ENCODE measurements at regions not wholly inside any gene's neighbourhood (a gene's known extent, or its start where the extent isn't known, plus 50 kb on each side); places are given as distances from the start of the nearest gene placed in this dataset.
A peak's percentile ranks its signal among the peaks of the same experiment; 100 is the strongest.

- Histone ChIP-seq H4K8ac (ENCODE audit: low read depth, low read length) (no peak overlapping the region), H2BK5ac (ENCODE audit: low read length) (no peak overlapping the region), H3K4ac (ENCODE audit: low read depth, low read length) (no peak overlapping the region), H3K79me2 (ENCODE audit: control insufficient read depth, insufficient read depth, low read length) (no peaks in the 10 kb centered on the region), H2BK15ac (replicated peaks; ENCODE audit: low read depth) (no peak overlapping the region), H3K36me3 (ENCODE audit: control insufficient read depth, insufficient read depth, low read length) (no peaks in the 10 kb centered on the region), H4K5ac (ENCODE audit: low read length) (no peak overlapping the region), H3K4me2 (ENCODE audit: low read length) (no peak overlapping the region), H3K56ac (ENCODE audit: low read length) (no peak overlapping the region), H3K27me3 (ENCODE audit: insufficient read depth, low read length, poor library complexity) (no peaks in the 10 kb centered on the region), H3K79me1 (ENCODE audit: low read length) (no peaks in the 10 kb centered on the region), H3K9ac (ENCODE audit: low read length) (no peak overlapping the region), H3K4me3 (ENCODE audit: low read length) (no peak overlapping the region), H2BK120ac (ENCODE audit: low read depth, low read length) (no peak overlapping the region), H3K27ac (ENCODE audit: low read depth, low read length) (no peak overlapping the region), H3K18ac (ENCODE audit: low read length) (no peak overlapping the region), H3K23ac (ENCODE audit: low read length) (no peak overlapping the region), H2AK5ac (ENCODE audit: low read length) (no peak overlapping the region), H3K4me1 (ENCODE audit: control insufficient read depth, low read depth, low read length) (no peaks in the 10 kb centered on the region)
- no CpG with 5 or more reads among the region's 8 CpGs for WGBS (ENCODE audit: extremely low coverage, insufficient coverage, low lambda C conversion rate)
- DNase-seq: peak; percentile 6
Observed at GRCh38 chr2:603869-604268, 73.3 kb downstream of the TMEM18 start.

GRCh38 chr2:603427-603826 is 73.8 kb downstream of the TMEM18 start:
- peak; percentile 7 for DNase-seq
- H3K4me3 ChIP-seq (ENCODE audit: low read length): no peak overlapping the region
- no peak overlapping the region for H3K4ac ChIP-seq (ENCODE audit: low read depth, low read length)
- H3K56ac ChIP-seq (ENCODE audit: low read length): no peak overlapping the region
- H3K18ac ChIP-seq (ENCODE audit: low read length): no peak overlapping the region
- H4K8ac ChIP-seq (ENCODE audit: low read depth, low read length): no peak overlapping the region
- H3K4me2 ChIP-seq (ENCODE audit: low read length): no peak overlapping the region
- no peak overlapping the region for H2AK5ac ChIP-seq (ENCODE audit: low read length)
- no peaks in the 10 kb centered on the region for H3K27me3 ChIP-seq (ENCODE audit: insufficient read depth, low read length, poor library complexity)
- no peak overlapping the region for H2BK15ac ChIP-seq (replicated peaks; ENCODE audit: low read depth)
- H3K9ac ChIP-seq (ENCODE audit: low read length): no peak overlapping the region
- no peak overlapping the region for H2BK5ac ChIP-seq (ENCODE audit: low read length)
- H3K79me2 ChIP-seq (ENCODE audit: control insufficient read depth, insufficient read depth, low read length): no peaks in the 10 kb centered on the region
- no peaks in the 10 kb centered on the region for H3K79me1 ChIP-seq (ENCODE audit: low read length)
- H3K36me3 ChIP-seq (ENCODE audit: control insufficient read depth, insufficient read depth, low read length): no peaks in the 10 kb centered on the region
- no peak overlapping the region for H3K27ac ChIP-seq (ENCODE audit: low read depth, low read length)
- no peak overlapping the region for H3K23ac ChIP-seq (ENCODE audit: low read length)
- no peak overlapping the region for H4K5ac ChIP-seq (ENCODE audit: low read length)
- H2BK120ac ChIP-seq (ENCODE audit: low read depth, low read length): no peak overlapping the region
- H3K4me1 ChIP-seq (ENCODE audit: control insufficient read depth, low read depth, low read length): no peaks in the 10 kb centered on the region
- no CpG with 5 or more reads among the region's 5 CpGs for WGBS (ENCODE audit: extremely low coverage, insufficient coverage, low lambda C conversion rate)

- H2BK15ac ChIP-seq (replicated peaks; ENCODE audit: low read depth): no peak overlapping the region
- H2BK120ac ChIP-seq (ENCODE audit: low read depth, low read length): no peak overlapping the region
- H3K27me3 ChIP-seq (ENCODE audit: insufficient read depth, low read length, poor library complexity): no peaks in the 10 kb centered on the region
- no CpG with 5 or more reads among the region's 14 CpGs for WGBS (ENCODE audit: extremely low coverage, insufficient coverage, low lambda C conversion rate)
- H3K9ac ChIP-seq (ENCODE audit: low read length): no peak overlapping the region
- H3K79me1 ChIP-seq (ENCODE audit: low read length): no peaks in the 10 kb centered on the region
- H3K23ac ChIP-seq (ENCODE audit: low read length): no peak overlapping the region
- no peak overlapping the region for H3K56ac ChIP-seq (ENCODE audit: low read length)
- no peak overlapping the region for H3K27ac ChIP-seq (ENCODE audit: low read depth, low read length)
- no peak for DNase-seq
- H3K4me2 ChIP-seq (ENCODE audit: low read length): no peak overlapping the region
- no peak overlapping the region for H4K8ac ChIP-seq (ENCODE audit: low read depth, low read length)
- no peak overlapping the region for H3K4ac ChIP-seq (ENCODE audit: low read depth, low read length)
- no peak overlapping the region for H2BK5ac ChIP-seq (ENCODE audit: low read length)
- no peak overlapping the region for H4K5ac ChIP-seq (ENCODE audit: low read length)
- no peaks in the 10 kb centered on the region for H3K79me2 ChIP-seq (ENCODE audit: control insufficient read depth, insufficient read depth, low read length)
- H3K4me3 ChIP-seq (ENCODE audit: low read length): no peak overlapping the region
- H3K36me3 ChIP-seq (ENCODE audit: control insufficient read depth, insufficient read depth, low read length): no peaks in the 10 kb centered on the region
- no peak overlapping the region for H2AK5ac ChIP-seq (ENCODE audit: low read length)
- H3K4me1 ChIP-seq (ENCODE audit: control insufficient read depth, low read depth, low read length): no peaks in the 10 kb centered on the region
- H3K18ac ChIP-seq (ENCODE audit: low read length): no peak overlapping the region
Observed at GRCh38 chr2:602571-603359, 74.4 kb downstream of the TMEM18 start.

GRCh38 chr2:601806-602455 is 75.3 kb downstream of the TMEM18 start:
- H3K36me3 ChIP-seq (ENCODE audit: control insufficient read depth, insufficient read depth, low read length): no peaks in the 10 kb centered on the region
- H2BK15ac ChIP-seq (replicated peaks; ENCODE audit: low read depth): no peak overlapping the region
- no peak overlapping the region for H3K4ac ChIP-seq (ENCODE audit: low read depth, low read length)
- no peak overlapping the region for H3K23ac ChIP-seq (ENCODE audit: low read length)
- H3K79me1 ChIP-seq (ENCODE audit: low read length): no peaks in the 10 kb centered on the region
- no peak overlapping the region for H3K9ac ChIP-seq (ENCODE audit: low read length)
- H2BK120ac ChIP-seq (ENCODE audit: low read depth, low read length): no peak overlapping the region
- no peaks in the 10 kb centered on the region for H3K79me2 ChIP-seq (ENCODE audit: control insufficient read depth, insufficient read depth, low read length)
- H2BK5ac ChIP-seq (ENCODE audit: low read length): no peak overlapping the region
- H2AK5ac ChIP-seq (ENCODE audit: low read length): no peak overlapping the region
- no peak for DNase-seq
- no peak overlapping the region for H3K4me2 ChIP-seq (ENCODE audit: low read length)
- H3K4me3 ChIP-seq (ENCODE audit: low read length): no peak overlapping the region
- no peaks in the 10 kb centered on the region for H3K27me3 ChIP-seq (ENCODE audit: insufficient read depth, low read length, poor library complexity)
- H3K4me1 ChIP-seq (ENCODE audit: control insufficient read depth, low read depth, low read length): no peaks in the 10 kb centered on the region
- no peak overlapping the region for H4K8ac ChIP-seq (ENCODE audit: low read depth, low read length)
- no CpG with 5 or more reads among the region's 29 CpGs for WGBS (ENCODE audit: extremely low coverage, insufficient coverage, low lambda C conversion rate)
- no peak overlapping the region for H3K18ac ChIP-seq (ENCODE audit: low read length)
- no peak overlapping the region for H4K5ac ChIP-seq (ENCODE audit: low read length)
- no peak overlapping the region for H3K56ac ChIP-seq (ENCODE audit: low read length)
- no peak overlapping the region for H3K27ac ChIP-seq (ENCODE audit: low read depth, low read length)

- Histone ChIP-seq H3K4me2 (ENCODE audit: low read length) (no peak overlapping the region), H3K4me3 (ENCODE audit: low read length) (no peak overlapping the region), H3K27me3 (ENCODE audit: insufficient read depth, low read length, poor library complexity) (no peaks in the 10 kb centered on the region), H3K56ac (ENCODE audit: low read length) (no peak overlapping the region), H4K5ac (ENCODE audit: low read length) (no peak overlapping the region), H3K27ac (ENCODE audit: low read depth, low read length) (no peak overlapping the region), H2BK5ac (ENCODE audit: low read length) (no peak overlapping the region), H3K18ac (ENCODE audit: low read length) (no peak overlapping the region), H4K8ac (ENCODE audit: low read depth, low read length) (no peak overlapping the region), H2BK120ac (ENCODE audit: low read depth, low read length) (no peak overlapping the region), H3K36me3 (ENCODE audit: control insufficient read depth, insufficient read depth, low read length) (no peaks in the 10 kb centered on the region), H3K79me1 (ENCODE audit: low read length) (no peaks in the 10 kb centered on the region), H3K79me2 (ENCODE audit: control insufficient read depth, insufficient read depth, low read length) (no peaks in the 10 kb centered on the region), H3K4ac (ENCODE audit: low read depth, low read length) (no peak overlapping the region), H3K9ac (ENCODE audit: low read length) (no peak overlapping the region), H3K4me1 (ENCODE audit: control insufficient read depth, low read depth, low read length) (no peaks in the 10 kb centered on the region), H3K23ac (ENCODE audit: low read length) (no peak overlapping the region), H2BK15ac (replicated peaks; ENCODE audit: low read depth) (no peak overlapping the region), H2AK5ac (ENCODE audit: low read length) (no peak overlapping the region)
- DNase-seq: no peak
- no CpG with 5 or more reads among the region's 10 CpGs for WGBS (ENCODE audit: extremely low coverage, insufficient coverage, low lambda C conversion rate)
Observed at GRCh38 chr2:601387-601698, 75.9 kb downstream of the TMEM18 start.

Data from mesendoderm (in vitro differentiated cells).